ENCODE measurements at regions not wholly inside any gene's neighbourhood (a gene's known extent, or its start where the extent isn't known, plus 50 kb on each side); places are given as distances from the start of the nearest gene placed in this dataset.

DNA sequence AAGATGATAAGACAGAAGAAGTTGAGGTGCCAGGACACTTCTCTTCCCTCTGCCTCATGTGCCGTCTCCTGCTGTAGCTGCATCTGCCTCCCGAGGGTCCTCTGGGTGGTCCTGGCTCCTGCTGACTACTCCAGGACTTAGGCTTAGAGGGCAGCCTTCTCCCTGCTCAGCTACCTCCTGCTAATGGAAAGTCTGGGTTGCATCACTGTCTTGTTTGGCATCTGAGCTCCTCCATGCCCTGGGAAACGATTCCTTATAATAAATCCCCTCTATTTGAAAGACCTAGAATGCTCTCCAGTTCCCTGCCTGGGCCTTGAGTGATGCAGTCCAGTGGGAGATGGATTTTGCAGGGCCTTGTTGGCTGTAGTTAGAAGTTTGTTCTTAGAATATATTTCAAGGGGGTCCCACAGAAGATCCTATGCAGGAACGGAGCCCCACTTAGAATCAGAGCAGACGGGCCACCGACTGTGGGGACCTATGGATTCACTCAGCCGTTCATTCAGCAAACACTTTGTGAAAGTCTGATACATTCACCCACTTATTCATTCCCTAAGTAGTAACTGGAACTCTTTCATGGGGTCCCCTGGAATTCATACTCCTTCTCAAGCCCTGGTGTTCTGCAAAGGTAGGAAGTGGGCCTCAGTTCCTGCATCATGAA lies 269.8 kb upstream of the HDAC4 start:
- TF ChIP-seq ZNF785 (CRISPR knock-in tag; IDR thresholded peaks at IDR 0.05) (no peak), EZH2 (IDR thresholded peaks at IDR 0.05; ENCODE audit: borderline replicate concordance, low read depth, low read length) (no peak), RBFOX2 (IDR thresholded peaks at IDR 0.05; ENCODE audit: low read depth, low read length) (no peak), PREB (CRISPR knock-in tag; IDR thresholded peaks at IDR 0.05) (no peak), CTCF (IDR thresholded peaks at IDR 0.05 in 2 of 3, conservative IDR thresholded peaks at IDR 0.05 in 1 of 3; ENCODE audit: insufficient read depth in 2 of 3, low read depth in 1 of 3, low read length in 3 of 3) (no peak)
